ENCODE measurements at regions not wholly inside any gene's neighbourhood (a gene's known extent, or its start where the extent isn't known, plus 50 kb on each side); places are given as distances from the start of the nearest gene placed in this dataset.

- peak; percentile 31 for DNase-seq
- Histone ChIP-seq H3K36me3 (no peaks in the 10 kb centered on the region), H3K4me3 (no peak overlapping the region), H3K27me3 (ENCODE audit: low read depth) (no peaks in the 10 kb centered on the region), H3K9me3 (replicated peaks) (no peaks in the 10 kb centered on the region), H3K27ac (replicated peaks) (no peak overlapping the region), H3K4me1 (no peaks in the 10 kb centered on the region)
- intact Hi-C loops (cut with micrococcal nuclease), result loop anchor here (5.0 kb wide), 1 partner anchor 275 kb away; no protein-coding TSS in a partner anchor
- peak; percentile 78 for TF ChIP-seq CTCF (IDR thresholded peaks at IDR 0.05; ENCODE audit: borderline replicate concordance)
Observed at GRCh38 chr18:50507120-50507590, 52.7 kb upstream of the MAPK4 start.

- no peaks in the 10 kb centered on the region for H3K27me3 ChIP-seq (ENCODE audit: low read depth)
- no peak overlapping the region for H3K4me3 ChIP-seq
- H3K9me3 ChIP-seq (replicated peaks), result no peaks in the 10 kb centered on the region
- H3K4me1 ChIP-seq, result no peaks in the 10 kb centered on the region
- intact Hi-C loops (cut with micrococcal nuclease), result loop anchor here (5.0 kb wide), 1 partner anchor 274 kb away; no protein-coding TSS in a partner anchor
- no peak overlapping the region for H3K27ac ChIP-seq (replicated peaks)
- no peak for TF ChIP-seq CTCF (IDR thresholded peaks at IDR 0.05; ENCODE audit: borderline replicate concordance)
- no peaks in the 10 kb centered on the region for H3K36me3 ChIP-seq
- DNase-seq, result no peak
Observed at GRCh38 chr18:50508228-50508627, 51.7 kb upstream of the MAPK4 start.

- intact Hi-C loops (cut with micrococcal nuclease), result loop anchor here (5.0 kb wide), 1 partner anchor 273 kb away; no protein-coding TSS in a partner anchor
- no peaks in the 10 kb centered on the region for H3K9me3 ChIP-seq (replicated peaks)
Observed at GRCh38 chr18:50509012-50509411, 50.9 kb upstream of the MAPK4 start.

More at GRCh38 chr18:50509012-50509411, 50.9 kb upstream of the MAPK4 start:
- no peak overlapping the region for H3K27ac ChIP-seq (replicated peaks)
- no peak overlapping the region for H3K4me3 ChIP-seq
- H3K4me1 ChIP-seq, result no peaks in the 10 kb centered on the region
- DNase-seq, result no peak
- no peaks in the 10 kb centered on the region for H3K27me3 ChIP-seq (ENCODE audit: low read depth)
- TF ChIP-seq CTCF (IDR thresholded peaks at IDR 0.05; ENCODE audit: borderline replicate concordance), result no peak
- no peaks in the 10 kb centered on the region for H3K36me3 ChIP-seq

Data from left ventricle myocardium inferior (tissue), 1 donor.